Sciatic nerve (tissue), 2 donors: ENCODE measurements at regions not wholly inside any gene's neighbourhood (a gene's known extent, or its start where the extent isn't known, plus 50 kb on each side); places are given as distances from the start of the nearest gene placed in this dataset.
"Not testable (repeated sequence)": the region's sequence is repeated elsewhere in the genome, so short reads cannot be mapped to it uniquely, and the experiment has no call there.

Experiments
- ATAC-seq: fragments of 200-7000 bp; cut with Tn5 transposase; one replicate; pipeline ENCODE4 v1.9.1; 2020; ENCODE audit warnings: mild to moderate bottlenecking, moderate library complexity
- DNase-seq: peaks from one replicate; pipeline ENCODE4 v3.0.0-alpha.2; 2020; ENCODE audit warnings: low spot score
- intact Hi-C: fragments of 100-400 bp; cut with DNase I; formaldehyde crosslinking; loops from one replicate; pipeline ENCODE4 v1.14.2; 2022
- donor health status: DM: no; HTN: no; CAD: no.
- donor health status: DM: no; HTN: no; CAD: no.

- ATAC-seq (no peak), DNase-seq (no peak)
- intact Hi-C loops = no loop called here
These were observed 972.6 kb downstream of the TMTC2 start for GRCh38 chr12:83659321-83659720.

- DNase-seq = no peak
- ATAC-seq = no peak
- intact Hi-C loops = no loop called here
These were observed 969.3 kb downstream of the TMTC2 start for GRCh38 chr12:83656004-83656403.

- ATAC-seq = no peak
- no peak for DNase-seq
These were observed 955.5 kb downstream of the TMTC2 start for GRCh38 chr12:83642205-83642604.

GRCh38 chr12:83641789-83642188 is 955.1 kb downstream of the TMTC2 start:
- no peak for ATAC-seq
- no peak for DNase-seq
- intact Hi-C loops = no loop called here

More at GRCh38 chr12:83642205-83642604, 955.5 kb downstream of the TMTC2 start:
- intact Hi-C loops = no loop called here

GRCh38 chr12:83634726-83635267 is 948.1 kb downstream of the TMTC2 start:
- intact Hi-C loops = no loop called here
- ATAC-seq (no peak), DNase-seq (no peak)

- ATAC-seq (no peak), DNase-seq (no peak)
- intact Hi-C loops = no loop called here
These were observed 943.8 kb downstream of the TMTC2 start for GRCh38 chr12:83630526-83630925.

GRCh38 chr12:83629931-83630330 is 943.2 kb downstream of the TMTC2 start:
- intact Hi-C loops = no loop called here

GRCh38 chr12:83622205-83622604 is 935.5 kb downstream of the TMTC2 start:
- ATAC-seq (no peak), DNase-seq (no peak)
- intact Hi-C loops = no loop called here

More at GRCh38 chr12:83629931-83630330, 943.2 kb downstream of the TMTC2 start:
- ATAC-seq (no peak), DNase-seq (no peak)

- intact Hi-C loops = no loop called here
- ATAC-seq (no peak), DNase-seq (no peak)
These were observed 933.3 kb downstream of the TMTC2 start for GRCh38 chr12:83619973-83620372.

GRCh38 chr12:83615152-83615551 is 928.4 kb downstream of the TMTC2 start:
- DNase-seq (no peak), ATAC-seq (no peak)
- intact Hi-C loops = no loop called here

GRCh38 chr12:83613586-83614110 is 926.9 kb downstream of the TMTC2 start:
- ATAC-seq (no peak), DNase-seq (no peak)
- intact Hi-C loops = no loop called here

GRCh38 chr12:83603106-83603505 is 916.4 kb downstream of the TMTC2 start:
- intact Hi-C loops = no loop called here
- DNase-seq (no peak), ATAC-seq (no peak)

- intact Hi-C loops = no loop called here
- DNase-seq (no peak), ATAC-seq (no peak)
These were observed 888.6 kb downstream of the TMTC2 start for GRCh38 chr12:83575326-83575725.

GRCh38 chr12:83574142-83574541 is 887.4 kb downstream of the TMTC2 start:
- ATAC-seq (no peak), DNase-seq (no peak)
- intact Hi-C loops = no loop called here

GRCh38 chr12:83573671-83574070 is 887.0 kb downstream of the TMTC2 start:
- no peak for DNase-seq
- intact Hi-C loops = no loop called here
- peak; percentile 46 for ATAC-seq

GRCh38 chr12:83559650-83560049 is 872.9 kb downstream of the TMTC2 start:
- ATAC-seq (no peak), DNase-seq (no peak)
- intact Hi-C loops = no loop called here

- ATAC-seq, intact Hi-C loops, DNase-seq: not testable (repeated sequence)
These were observed 869.3 kb downstream of the TMTC2 start for GRCh38 chr12:83556040-83556439.

GRCh38 chr12:83541446-83541845 is 854.7 kb downstream of the TMTC2 start:
- no peak for ATAC-seq
- intact Hi-C loops = no loop called here
- no peak for DNase-seq

- ATAC-seq (no peak), DNase-seq (no peak)
- intact Hi-C loops = no loop called here
These were observed 851.8 kb downstream of the TMTC2 start for GRCh38 chr12:83538361-83538965.

- intact Hi-C loops = no loop called here
- ATAC-seq (no peak), DNase-seq (no peak)
These were observed 850.8 kb downstream of the TMTC2 start for GRCh38 chr12:83537428-83538053.
